IMR-90 (cell line): ENCODE measurements at regions not wholly inside any gene's neighbourhood (a gene's known extent, or its start where the extent isn't known, plus 50 kb on each side); places are given as distances from the start of the nearest gene placed in this dataset.

ENCODE experiments used
- ATAC-seq: fragments of 200-7000 bp; cut with Tn5 transposase; 2 replicates; pipeline ENCODE4 v1.9.1; 2020; ENCODE audit warnings: low read depth, mild to moderate bottlenecking, moderate library complexity
- BruUV-seq: library from RNA; stranded (reverse); fragments of 400-500 nt; replicated peaks from 2 replicates; lab custom pipeline; 2021; lab: Mats Ljungman, UMichigan
- CTCF ChIA-PET: fragments of 300-600 bp; formaldehyde crosslinking; extraction: SDS; loops from one replicate; lab custom pipeline; 2021; ENCODE audit warnings: antibody characterized with exemption; lab: Yijun Ruan, JAX
- POLR2A ChIA-PET: fragments of 300-600 bp; sonication (Branson Sonifier 250); formaldehyde crosslinking; loops from one replicate; lab custom pipeline; 2022; ENCODE audit warnings: antibody characterized with exemption; ENCODE audit not compliant: unreplicated experiment; lab: Charles Lee
- DNase-seq: peaks from one replicate; pipeline ENCODE4 v3.0.0; 2013
- H2AFZ ChIP-seq: replicated peaks from 2 replicates; pipeline ENCODE3; 2013; ENCODE audit warnings: low read length, mild to moderate bottlenecking; ENCODE audit not compliant: poor library complexity
- H2AK5ac ChIP-seq: 2 replicates; pipeline ENCODE4 v1.6.1; 2013; ENCODE audit warnings: low read depth, low read length, inconsistent platforms
- H2AK9ac ChIP-seq: replicated peaks from 2 replicates; pipeline ENCODE3; 2013; ENCODE audit warnings: mild to moderate bottlenecking, low read depth, low read length, moderate library complexity; ENCODE audit not compliant: poor library complexity
- H2BK120ac ChIP-seq: 2 replicates; pipeline ENCODE4 v1.6.1; 2013; ENCODE audit warnings: low read depth, low read length, inconsistent platforms
- H2BK15ac ChIP-seq: 3 replicates; pipeline ENCODE4 v1.6.1; 2013; ENCODE audit warnings: low read depth, low read length, inconsistent platforms
- H2BK20ac ChIP-seq: 2 replicates; pipeline ENCODE4 v1.6.1; 2013; ENCODE audit warnings: low read depth, mild to moderate bottlenecking, inconsistent platforms, low read length, moderate library complexity
- H2BK5ac ChIP-seq: 2 replicates; pipeline ENCODE4 v1.6.1; 2013; ENCODE audit warnings: mild to moderate bottlenecking, low read depth, low read length, inconsistent platforms; ENCODE audit not compliant: poor library complexity, severe bottlenecking
- H3K14ac ChIP-seq: replicated peaks from 2 replicates; pipeline ENCODE4 v1.6.1; 2013; ENCODE audit warnings: low read depth, low read length, inconsistent platforms
- H3K18ac ChIP-seq: 2 replicates; pipeline ENCODE4 v1.6.1; 2013; ENCODE audit warnings: low read depth, low read length, control low read depth
- H3K23ac ChIP-seq: 2 replicates; pipeline ENCODE4 v1.6.1; 2013; ENCODE audit warnings: low read depth, low read length, inconsistent platforms
- H3K27ac ChIP-seq: 2 replicates; pipeline ENCODE4 v1.5.1; 2013; ENCODE audit warnings: mild to moderate bottlenecking, control low read depth, low read length; ENCODE audit not compliant: insufficient read depth
- H3K27me3 ChIP-seq: 2 replicates; pipeline ENCODE4 v1.6.1; 2013; ENCODE audit warnings: low read length; ENCODE audit not compliant: control insufficient read depth, insufficient read depth
- H3K36me3 ChIP-seq: 2 replicates; pipeline ENCODE4 v1.6.1; 2013; ENCODE audit warnings: low read length, mixed read lengths; ENCODE audit not compliant: control insufficient read depth, insufficient read depth
- H3K4ac ChIP-seq: 2 replicates; pipeline ENCODE4 v1.6.1; 2013; ENCODE audit warnings: low read depth, low read length, inconsistent platforms
- H3K4me1 ChIP-seq: 2 replicates; pipeline ENCODE4 v1.6.1; 2013; ENCODE audit warnings: low read length, mixed read lengths; ENCODE audit not compliant: control insufficient read depth, insufficient read depth
- H3K4me2 ChIP-seq: 2 replicates; pipeline ENCODE4 v1.6.1; 2013; ENCODE audit warnings: low read depth, mild to moderate bottlenecking, control low read depth, low read length, moderate library complexity
- H3K4me3 ChIP-seq: 2 replicates; pipeline ENCODE4 v1.5.1; 2013; ENCODE audit warnings: low read depth, mild to moderate bottlenecking, control low read depth, low read length, moderate library complexity; ENCODE audit not compliant: insufficient read depth
- H3K56ac ChIP-seq: 2 replicates; pipeline ENCODE4 v1.6.1; 2013; ENCODE audit warnings: low read length, inconsistent platforms; ENCODE audit not compliant: insufficient read depth; ENCODE audit errors: extremely low read depth
- H3K79me1 ChIP-seq, 2 experiments: 2 replicates each; pipeline ENCODE4 v1.6.1; 2013; ENCODE audit warnings: low read length in 2 of 2, inconsistent platforms in 1 of 2, low read depth in 1 of 2
- H3K9ac ChIP-seq: 2 replicates; pipeline ENCODE4 v1.6.1; 2013; ENCODE audit warnings: low read depth, low read length, control low read depth
- H3K9me1 ChIP-seq: 2 replicates; pipeline ENCODE4 v1.6.1; 2013; ENCODE audit warnings: low read length, inconsistent platforms; ENCODE audit not compliant: insufficient read depth
- H3K9me3 ChIP-seq: 2 replicates; pipeline ENCODE4 v1.6.1; 2013; ENCODE audit warnings: low read length; ENCODE audit not compliant: control insufficient read depth, insufficient read depth
- H4K20me1 ChIP-seq: 2 replicates; pipeline ENCODE4 v1.6.1; 2013; ENCODE audit warnings: low read length, inconsistent platforms; ENCODE audit not compliant: insufficient read depth
- H4K5ac ChIP-seq: 2 replicates; pipeline ENCODE4 v1.6.1; 2013; ENCODE audit warnings: mild to moderate bottlenecking, low read depth, low read length, control low read depth
- H4K8ac ChIP-seq, 2 experiments: 2 replicates each; pipeline ENCODE4 v1.6.1; 2013; ENCODE audit warnings: low read depth in 2 of 2, low read length in 2 of 2, control low read depth in 1 of 2, inconsistent platforms in 1 of 2
- H4K91ac ChIP-seq: 2 replicates; pipeline ENCODE4 v1.6.1; 2013; ENCODE audit warnings: low read depth, low read length, inconsistent platforms; ENCODE audit not compliant: insufficient read depth
- BHLHE40 ChIP-seq: fragments of 150-350 bp; IDR thresholded peaks from 2 replicates; pipeline ENCODE4 v1.6.1; 2016; ENCODE audit warnings: mild to moderate bottlenecking, low read depth, low read length
- CHD1 ChIP-seq: IDR thresholded peaks from 2 replicates; pipeline ENCODE4 v1.6.1; 2012; ENCODE audit warnings: low read depth, low read length, improper control_type of control experiment
- NFE2L2 ChIP-seq: fragments of 150-350 bp; IDR thresholded peaks from 2 replicates; pipeline ENCODE4 v1.6.1; 2016; ENCODE audit warnings: low read depth, mild to moderate bottlenecking, low read length
- POLR2A ChIP-seq: IDR thresholded peaks from 2 replicates; pipeline ENCODE4 v1.6.1; 2012; ENCODE audit warnings: mild to moderate bottlenecking, low read depth, low read length
- RCOR1 ChIP-seq: IDR thresholded peaks from 2 replicates; pipeline ENCODE4 v1.6.1; 2012; ENCODE audit warnings: mild to moderate bottlenecking, low read length, improper control_type of control experiment; ENCODE audit not compliant: insufficient replicate concordance
- WGBS, 2 experiments: methylation state at CpG; one replicate each; pipeline versions ENCODE4 v1.1.5 to v1.1.7; 2013; ENCODE audit warnings: missing lambda C conversion rate in 2 of 2; ENCODE audit not compliant: insufficient read length in 1 of 2; ENCODE audit errors: extremely low coverage in 2 of 2; 5-methylcytosine and 5-hydroxymethylcytosine counted together
- dilution Hi-C: fragments of 300-500 bp; cut with HindIII; formaldehyde crosslinking; loops from one replicate; pipeline ENCODE4 v1.14.3; 2018; ENCODE audit warnings: low sequenced_read_pairs; ENCODE audit not compliant: unreplicated experiment
- in situ Hi-C: fragments of 300-500 bp; cut with MboI; formaldehyde crosslinking; loops from 3 replicates; pipeline ENCODE4 v1.14.3; 2019; ENCODE audit warnings: low sequenced_read_pairs, inconsistent platforms, mixed read lengths
- intact Hi-C: fragments of 100-400 bp; cut with micrococcal nuclease; formaldehyde crosslinking; loops from 2 replicates; pipeline ENCODE4 v1.10.0; 2022

GRCh38 chr17:13978478-13978877 is 90.8 kb upstream of the COX10 start:
- Histone ChIP-seq H4K8ac (no peak overlapping the region), H3K23ac (no peak overlapping the region), H3K56ac (no peak overlapping the region), H3K36me3 (no peaks in the 10 kb centered on the region), H3K4me1 (no peaks in the 10 kb centered on the region), H3K9me3 (no peaks in the 10 kb centered on the region), H4K91ac (no peak overlapping the region), H2AK5ac (no peak overlapping the region), H3K9me1 (no peaks in the 10 kb centered on the region), H2BK120ac (no peak overlapping the region), H2BK20ac (no peak overlapping the region), H3K18ac (no peak overlapping the region), H3K4me2 (no peak overlapping the region), H2AFZ (no peak overlapping the region), H4K5ac (no peak overlapping the region), H4K20me1 (no peaks in the 10 kb centered on the region), H3K27ac (no peak overlapping the region), H3K9ac (no peak overlapping the region), H2AK9ac (no peak overlapping the region), H2BK5ac (no peak overlapping the region), H3K27me3 (no peaks in the 10 kb centered on the region), H2BK15ac (no peak overlapping the region), H3K79me1 (no peaks in the 10 kb centered on the region), H3K4me3 (no peak overlapping the region), H3K4ac (no peak overlapping the region), H3K14ac (no peak overlapping the region)
- intact Hi-C loops (no loop called here), dilution Hi-C loops (no loop called here), in situ Hi-C loops (no loop called here)
- CTCF ChIA-PET = no interaction called here
- ATAC-seq (no peak), DNase-seq (no peak)
- POLR2A ChIA-PET = no interaction called here
- no TSS peak for BruUV-seq
- no CpG with 5 or more reads among the region's 1 CpG for WGBS, 2 experiments
- TF ChIP-seq BHLHE40 (no peak), RCOR1 (no peak), POLR2A (no peak), CHD1 (no peak), NFE2L2 (no peak)
